Kidney (tissue), 13 donors: ENCODE measurements at regions not wholly inside any gene's neighbourhood (a gene's known extent, or its start where the extent isn't known, plus 50 kb on each side); places are given as distances from the start of the nearest gene placed in this dataset.
A peak's percentile ranks its signal among the peaks of the same experiment; 100 is the strongest.

ENCODE experiments used
- DNase-seq, 5 donors: peaks; one replicate each; pipeline ENCODE4 v3.0.0-alpha.2; 2013 to 2020
- FAIRE-seq: peaks from 2 replicates; lab custom pipeline; 2012; peaks lifted over from hg19 to GRCh38; lab: Jason Lieb, UNC
- H3K27ac ChIP-seq, 2 donors: one replicate each; pipeline ENCODE4 v1.7.0; 2013; ENCODE audit warnings: low read depth in 2 of 2, low read length in 2 of 2, inconsistent platforms in 1 of 2
- H3K27me3 ChIP-seq: one replicate; pipeline ENCODE4 v1.7.1; 2013; ENCODE audit warnings: low read length, inconsistent platforms; ENCODE audit not compliant: control insufficient read depth, insufficient read depth
- H3K36me3 ChIP-seq, 3 donors: one replicate each; pipeline versions ENCODE4 v1.7.0 to v1.7.1; 2013; ENCODE audit warnings: low read length in 3 of 3, control low read depth in 1 of 3, inconsistent platforms in 1 of 3; ENCODE audit not compliant: insufficient read depth in 3 of 3, control insufficient read depth in 2 of 3
- H3K4me1 ChIP-seq, 3 donors: one replicate each; pipeline versions ENCODE4 v1.7.0 to v1.7.1; 2013; ENCODE audit warnings: low read length in 3 of 3, inconsistent platforms in 1 of 3, low read depth in 1 of 3; ENCODE audit not compliant: control insufficient read depth in 2 of 3, insufficient read depth in 2 of 3
- H3K4me3 ChIP-seq, 3 donors: one replicate each; pipeline versions ENCODE4 v1.7.0 to v1.8.1; 2013; ENCODE audit warnings: low read length in 3 of 3, control low read depth in 1 of 3, inconsistent platforms in 1 of 3
- H3K9ac ChIP-seq, 3 donors: one replicate each; pipeline versions ENCODE4 v1.7.0 to v1.7.1; 2013; ENCODE audit warnings: low read length in 3 of 3, control low read depth in 1 of 3, inconsistent platforms in 1 of 3
- H3K9me3 ChIP-seq, 3 donors: one replicate each; pipeline versions ENCODE4 v1.7.0 to v1.7.1; 2013; ENCODE audit warnings: low read length in 3 of 3, control low read depth in 1 of 3, inconsistent platforms in 1 of 3; ENCODE audit not compliant: control insufficient read depth in 2 of 3, insufficient read depth in 1 of 3
- CTCF ChIP-seq: IDR thresholded peaks from 3 replicates; pipeline ENCODE4 v1.5.1; 2012; ENCODE audit warnings: mild to moderate bottlenecking, moderate library complexity, borderline replicate concordance; ENCODE audit not compliant: insufficient read depth; ENCODE audit errors: extremely low read depth
- intact Hi-C: fragments of 100-400 bp; cut with DNase I; formaldehyde crosslinking; loops from one replicate; pipeline ENCODE4 v1.11.1; 2022
- donor health status: control.
- donor health status: control.
- donor health status: control.
- donor health status: control.
- donor health status: control.
- donor health status: DM: yes; HTN: yes; CAD: no.
- donor health status: Normal renal cell carcinoma (clear cell type).

DNA sequence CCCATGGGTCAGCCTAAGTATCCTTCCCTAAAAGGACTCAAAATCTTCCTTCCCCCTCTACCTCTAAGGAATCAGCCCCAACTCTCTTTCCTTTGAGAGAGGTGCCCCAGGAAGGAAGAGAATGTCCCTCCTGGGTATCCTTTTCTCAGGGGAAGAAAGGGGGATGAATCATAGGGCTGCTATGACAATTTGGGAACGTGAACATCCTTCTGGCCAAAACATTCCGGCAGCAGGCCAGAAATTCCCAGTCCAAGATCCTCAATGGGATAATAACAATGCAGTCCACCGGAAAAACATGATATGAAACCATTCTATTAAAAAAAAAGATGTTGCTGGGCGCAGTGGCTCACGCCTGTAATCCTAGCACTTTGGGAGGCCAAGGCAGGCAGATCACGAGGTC is 50.8 kb upstream of the CACNA2D3 start:
- FAIRE-seq = no peak
- Histone ChIP-seq H3K4me3 (no peak overlapping the region), H3K4me1 (peaks cover 0 to 15% (median 3%) of the 10 kb centered on the region in 3 donors), H3K9ac (no peak overlapping the region), H3K27me3 (no peaks in the 10 kb centered on the region), H3K9me3 (peaks cover 0 to 13% (median 0%) of the 10 kb centered on the region in 3 donors), H3K36me3 (no peaks in the 10 kb centered on the region), H3K27ac (no peak overlapping the region)
- no peak for DNase-seq
- intact Hi-C loops = no loop called here
- TF ChIP-seq CTCF = no peak

DNA sequence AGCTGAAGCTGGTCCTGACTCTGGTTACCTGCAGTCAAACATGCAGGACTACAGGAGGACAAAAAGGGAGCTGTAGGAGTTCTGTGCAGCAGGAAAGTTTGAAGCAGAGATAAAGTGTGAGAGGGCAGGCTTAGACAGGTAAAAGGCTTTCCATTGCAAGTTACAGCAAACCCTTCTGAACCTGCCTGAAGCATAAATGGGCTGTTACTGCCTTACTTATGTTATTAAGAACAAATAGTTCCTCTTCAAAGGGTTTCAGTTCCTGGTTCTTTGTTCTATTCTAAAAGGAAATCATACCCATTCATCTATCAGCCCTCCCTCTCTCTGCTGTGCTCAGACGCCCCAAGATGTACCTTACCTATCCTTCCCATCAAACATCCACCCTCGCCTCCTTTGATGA is 52.4 kb upstream of the CACNA2D3 start:
- Histone ChIP-seq H3K4me3 (no peak overlapping the region), H3K36me3 (no peaks in the 10 kb centered on the region), H3K4me1 (peaks cover 4 to 30% (median 11%) of the 10 kb centered on the region in 3 donors), H3K27me3 (no peaks in the 10 kb centered on the region), H3K9ac (no peak overlapping the region), H3K27ac (no peak overlapping the region), H3K9me3 (peaks cover 0 to 13% (median 0%) of the 10 kb centered on the region in 3 donors)
- TF ChIP-seq CTCF = no peak
- DNase-seq = no peak
- FAIRE-seq = no peak
- intact Hi-C loops = no loop called here

DNA sequence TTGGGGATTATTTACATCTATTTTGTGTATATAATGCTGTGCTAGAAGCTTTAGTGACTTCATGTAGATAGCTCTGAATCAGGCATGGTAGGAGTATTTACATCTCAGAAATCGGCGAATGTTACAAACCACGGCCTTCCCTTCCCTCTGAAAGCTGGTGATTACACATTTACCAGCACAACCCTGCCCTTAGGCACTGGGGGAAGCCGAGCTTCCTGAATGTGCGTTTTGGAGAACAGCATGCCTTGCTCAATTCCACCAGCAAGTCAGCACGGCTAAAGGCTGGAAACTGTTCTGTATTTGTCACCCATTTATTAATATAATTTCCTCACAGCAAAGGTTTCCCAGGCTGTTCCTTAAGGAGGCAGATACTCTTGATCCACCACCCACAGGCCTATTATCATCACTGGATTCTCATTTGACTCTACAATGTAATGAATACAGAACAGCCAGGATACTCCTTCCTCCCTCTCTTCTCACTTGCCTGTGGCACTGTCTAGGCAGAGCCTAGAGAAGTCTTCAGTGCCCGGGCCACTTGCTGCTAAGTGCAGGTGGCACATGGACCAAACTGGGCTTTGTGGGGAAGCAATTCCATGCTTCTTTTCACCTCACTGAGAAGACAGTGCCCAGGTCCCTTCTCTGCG is 55.2 kb upstream of the CACNA2D3 start:
- DNase-seq = peak in 2 of 5 donors; percentile 39 to 65
- Histone ChIP-seq H3K36me3 (no peaks in the 10 kb centered on the region), H3K27me3 (no peaks in the 10 kb centered on the region), H3K27ac (peak overlapping the region; percentile 5 to 40), H3K9ac (peak overlapping the region in 1 of 3 donors; percentile 22), H3K9me3 (peaks cover 0 to 13% (median 0%) of the 10 kb centered on the region in 3 donors), H3K4me1 (peaks cover 4 to 38% (median 16%) of the 10 kb centered on the region in 3 donors), H3K4me3 (no peak overlapping the region)
- FAIRE-seq = peak; percentile 62
- no peak for TF ChIP-seq CTCF
- intact Hi-C loops = no loop called here
